Bronchial epithelial cell (primary cell): ENCODE measurements at regions not wholly inside any gene's neighbourhood (a gene's known extent, or its start where the extent isn't known, plus 50 kb on each side); places are given as distances from the start of the nearest gene placed in this dataset.

Experiments
- DNase-seq: peaks from one replicate; pipeline ENCODE4 v3.0.0-alpha.2; 2010; ENCODE audit warnings: low read depth
- FAIRE-seq: peaks from 2 replicates; lab custom pipeline; 2011; peaks lifted over from hg19 to GRCh38; lab: Jason Lieb, UNC
- H3K27me3 ChIP-seq: 2 replicates; pipeline ENCODE4 v1.5.1; 2011; ENCODE audit warnings: low read length; ENCODE audit not compliant: control insufficient read depth, insufficient read depth
- H3K36me3 ChIP-seq: 2 replicates; pipeline ENCODE4 v1.5.1; 2011; ENCODE audit warnings: low read length; ENCODE audit not compliant: control insufficient read depth, insufficient read depth
- H3K4me3 ChIP-seq: 2 replicates; pipeline ENCODE4 v1.5.1; 2011; ENCODE audit warnings: mild to moderate bottlenecking, low read depth, low read length, control low read depth
- CTCF ChIP-seq: IDR thresholded peaks from 2 replicates; pipeline ENCODE4 v1.5.1; 2011; ENCODE audit warnings: mild to moderate bottlenecking, moderate library complexity, low read length, control low read depth, inconsistent platforms; ENCODE audit not compliant: insufficient read depth, severe bottlenecking

DNA sequence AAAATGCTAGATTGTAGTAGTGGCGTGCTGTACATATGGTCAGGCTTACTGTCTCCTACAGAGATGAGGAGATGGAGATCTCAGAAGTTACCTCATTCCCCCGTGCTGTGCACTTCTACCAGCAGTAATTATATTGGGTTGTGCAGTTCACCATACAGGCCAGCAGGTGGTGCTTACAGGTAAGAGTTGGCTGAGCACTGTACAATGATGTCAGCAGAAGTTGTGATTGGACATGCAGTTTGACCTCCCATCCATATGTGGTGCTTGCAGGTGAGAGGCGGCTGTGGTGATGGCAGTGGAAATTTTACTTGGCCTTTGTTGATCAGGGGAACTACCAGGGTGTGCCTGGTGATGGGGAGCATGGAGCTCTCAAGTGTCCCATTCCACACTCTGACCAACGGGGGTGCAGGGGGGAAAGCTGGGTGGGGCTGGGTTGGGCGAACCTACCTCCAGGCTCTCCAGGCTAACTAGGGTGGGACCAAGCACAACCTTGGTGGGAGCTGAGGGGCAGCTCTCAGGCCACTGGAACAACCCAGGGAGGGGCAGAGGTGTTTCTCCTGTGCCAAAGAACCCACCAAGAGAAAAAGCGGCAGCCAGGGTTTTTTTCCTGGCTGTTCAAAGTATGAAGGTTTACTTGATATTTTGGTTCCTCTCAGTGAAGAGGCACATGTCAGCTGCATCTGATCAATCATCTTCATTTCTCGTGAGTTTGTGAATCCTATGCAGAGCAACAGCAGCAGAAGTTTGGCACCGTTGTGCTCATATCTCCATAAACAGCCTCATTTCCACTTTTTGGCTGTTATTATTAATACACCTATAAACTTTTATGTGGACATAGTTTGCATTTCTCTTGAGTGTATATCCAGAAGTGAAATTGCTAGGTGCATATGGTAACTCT, 73.8 kb upstream of the FREM3 start:
- FAIRE-seq (peak; percentile 73), DNase-seq (peak; percentile 54)
- Histone ChIP-seq H3K4me3 (no peak overlapping the region), H3K36me3 (no peaks in the 10 kb centered on the region), H3K27me3 (no peaks in the 10 kb centered on the region)
- peak; percentile 72 for TF ChIP-seq CTCF

DNA sequence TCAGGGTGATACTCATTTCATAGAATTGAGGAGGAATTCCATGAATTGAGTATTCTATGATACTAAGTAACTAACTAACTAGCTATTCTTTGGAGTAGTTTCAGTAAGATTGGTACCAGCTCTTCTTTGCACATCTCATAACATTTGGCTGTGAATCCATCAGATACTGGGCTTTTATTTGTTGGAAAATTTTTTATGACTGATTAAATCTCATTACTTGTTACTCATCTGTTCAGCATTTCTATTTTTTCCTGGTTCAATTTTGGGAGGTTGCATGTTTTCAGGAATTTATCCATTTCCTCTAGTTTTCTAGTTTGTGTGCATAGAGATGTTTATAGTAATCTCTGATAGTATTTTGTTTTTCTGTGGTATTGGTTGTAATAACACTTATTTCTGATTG, 70.8 kb upstream of the FREM3 start:
- H3K36me3 ChIP-seq = no peaks in the 10 kb centered on the region
- H3K27me3 ChIP-seq = no peaks in the 10 kb centered on the region
- DNase-seq (no peak), FAIRE-seq (no peak)
- no peak for TF ChIP-seq CTCF
- H3K4me3 ChIP-seq = no peak overlapping the region

DNA sequence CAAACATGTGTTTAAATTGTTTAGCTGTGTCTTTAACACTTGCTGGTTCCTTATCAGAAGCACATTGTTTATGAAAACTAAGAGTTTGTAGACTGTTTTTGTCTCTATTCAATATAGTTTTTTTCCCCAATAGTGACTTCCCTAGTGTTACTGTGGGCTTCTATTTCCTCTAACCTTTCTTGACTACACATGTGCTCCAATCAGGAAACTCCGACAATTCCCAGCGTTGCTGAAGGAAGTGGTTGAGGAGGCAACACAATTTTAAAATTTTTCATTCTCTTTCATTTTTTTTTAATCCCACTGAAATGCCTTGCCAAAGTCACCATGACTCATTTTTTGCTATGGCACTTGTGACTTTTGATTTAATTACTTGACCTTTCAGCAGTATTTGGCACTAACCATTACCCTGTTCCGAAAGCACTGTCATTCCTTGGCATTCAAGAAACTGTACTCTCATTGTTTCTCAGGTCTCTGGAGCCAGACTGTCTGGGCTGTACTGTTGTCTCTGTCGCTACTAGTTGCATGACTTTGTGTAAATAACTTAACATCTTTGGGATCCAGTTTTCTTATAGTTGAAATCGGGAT, 67.6 kb upstream of the FREM3 start:
- H3K4me3 ChIP-seq = no peak overlapping the region
- no peaks in the 10 kb centered on the region for H3K27me3 ChIP-seq
- FAIRE-seq (no peak), DNase-seq (no peak)
- no peak for TF ChIP-seq CTCF
- no peaks in the 10 kb centered on the region for H3K36me3 ChIP-seq

DNA sequence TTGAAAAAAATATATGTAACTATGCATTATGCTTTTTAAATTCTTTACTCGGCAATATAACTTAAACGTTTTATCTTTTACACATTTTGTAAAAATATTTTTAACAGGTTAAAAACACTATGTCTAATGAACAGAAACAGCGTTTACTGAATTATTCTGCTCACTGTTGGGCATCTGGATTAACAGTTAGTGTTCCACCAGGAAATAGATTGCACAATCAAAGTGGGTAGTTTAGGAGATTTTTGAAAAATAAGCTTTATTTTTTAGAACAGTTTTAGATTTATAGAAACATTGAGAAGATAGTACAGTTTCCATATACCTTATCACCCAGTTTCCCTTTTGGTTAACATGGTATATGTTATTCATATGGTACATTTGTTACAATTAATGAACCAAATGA, 63.1 kb upstream of the FREM3 start:
- TF ChIP-seq CTCF = no peak
- no peaks in the 10 kb centered on the region for H3K27me3 ChIP-seq
- no peak overlapping the region for H3K4me3 ChIP-seq
- FAIRE-seq (no peak), DNase-seq (no peak)
- H3K36me3 ChIP-seq = no peaks in the 10 kb centered on the region

DNA sequence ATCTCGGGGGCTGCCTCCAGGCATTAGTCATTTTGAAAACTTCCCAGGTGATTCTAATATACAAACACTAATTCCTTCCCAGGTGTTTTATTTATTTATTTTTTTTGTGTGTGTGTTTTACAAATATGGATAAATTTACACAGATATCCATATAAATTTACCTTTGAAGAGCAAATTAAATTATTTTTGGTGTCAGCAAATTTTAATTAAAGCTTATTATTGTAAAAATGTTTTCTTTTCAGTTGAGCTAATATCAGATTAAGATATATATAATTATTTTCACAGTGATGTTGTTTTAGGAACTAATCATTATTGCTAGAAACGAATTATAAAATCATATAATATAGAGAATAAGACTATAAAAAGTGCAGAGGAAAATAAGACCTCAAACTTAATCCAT, 62.0 kb upstream of the FREM3 start:
- DNase-seq (no peak), FAIRE-seq (no peak)
- H3K36me3 ChIP-seq = no peaks in the 10 kb centered on the region
- H3K27me3 ChIP-seq = no peaks in the 10 kb centered on the region
- no peak for TF ChIP-seq CTCF
- no peak overlapping the region for H3K4me3 ChIP-seq
